Esophagus muscularis mucosa (tissue), 4 donors: ENCODE measurements at regions not wholly inside any gene's neighbourhood (a gene's known extent, or its start where the extent isn't known, plus 50 kb on each side); places are given as distances from the start of the nearest gene placed in this dataset.

Experiments
- DNase-seq: peaks from one replicate; pipeline ENCODE4 v3.0.0-alpha.2; 2017; ENCODE audit errors: extremely low spot score
- H3K27ac ChIP-seq, 4 donors: fragments of 200-600 bp; sonication (generic); replicated peaks in 1 of 4; 1 replicate in 3 of 4; 2 replicates in 1 of 4; pipeline ENCODE4 v1.5.1; 2016 to 2019; ENCODE audit warnings: mild to moderate bottlenecking in 1 of 4
- H3K27me3 ChIP-seq, 4 donors: fragments of 200-600 bp; sonication (generic); one replicate each; pipeline versions ENCODE4 v1.5.1 to v1.6.0; 2016 to 2019
- H3K36me3 ChIP-seq, 4 donors: fragments of 200-600 bp; sonication (generic); one replicate each; pipeline ENCODE4 v1.5.1; 2016 to 2019
- H3K4me1 ChIP-seq, 4 donors: fragments of 200-600 bp; sonication (generic); one replicate each; pipeline ENCODE4 v1.5.1; 2016 to 2019
- H3K4me3 ChIP-seq, 4 donors: fragments of 200-600 bp; sonication (generic); 1 replicate in 2 of 4; 2 replicates in 2 of 4; pipeline ENCODE4 v1.5.1; 2016 to 2019; ENCODE audit warnings: mild to moderate bottlenecking in 4 of 4, moderate library complexity in 1 of 4
- H3K9me3 ChIP-seq, 4 donors: fragments of 200-600 bp; sonication (generic); 1 replicate in 3 of 4; 2 replicates in 1 of 4; pipeline ENCODE4 v1.5.1; 2016 to 2019
- EP300 ChIP-seq: sonication (generic); formaldehyde crosslinking; IDR thresholded peaks from one replicate; pipeline ENCODE4 v1.6.1; 2017; ENCODE audit warnings: antibody characterized with exemption
- POLR2A ChIP-seq: fragments of 450-650 bp; IDR thresholded peaks from one replicate; pipeline ENCODE4 v1.6.1; 2017; ENCODE audit warnings: antibody characterized with exemption, moderate library complexity, mild to moderate bottlenecking, low read depth
- POLR2AphosphoS5 ChIP-seq, 2 donors: sonication (generic); formaldehyde crosslinking; IDR thresholded peaks; one replicate each; pipeline ENCODE4 v1.6.1; 2017; ENCODE audit warnings: antibody characterized with exemption in 2 of 2
- WGBS: methylation state at CpG from one replicate; pipeline ENCODE4 v1.1.5; 2018; 5-methylcytosine and 5-hydroxymethylcytosine counted together
- intact Hi-C: fragments of 100-400 bp; cut with DNase I; formaldehyde crosslinking; loops from one replicate; pipeline ENCODE4 v1.15.1; 2023
- TF ChIP-seq, protein P1 (sequence below), 3 experiments: fragments of 200-600 bp in 2 of 3; fragments of 450-650 bp in 1 of 3; sonication (generic) in 2 of 3; IDR thresholded peaks; one replicate each; pipeline ENCODE4 v1.5.1; 2017 to 2019; ENCODE audit warnings: antibody characterized with exemption in 3 of 3, mild to moderate bottlenecking in 2 of 3, moderate library complexity in 1 of 3

DNA sequence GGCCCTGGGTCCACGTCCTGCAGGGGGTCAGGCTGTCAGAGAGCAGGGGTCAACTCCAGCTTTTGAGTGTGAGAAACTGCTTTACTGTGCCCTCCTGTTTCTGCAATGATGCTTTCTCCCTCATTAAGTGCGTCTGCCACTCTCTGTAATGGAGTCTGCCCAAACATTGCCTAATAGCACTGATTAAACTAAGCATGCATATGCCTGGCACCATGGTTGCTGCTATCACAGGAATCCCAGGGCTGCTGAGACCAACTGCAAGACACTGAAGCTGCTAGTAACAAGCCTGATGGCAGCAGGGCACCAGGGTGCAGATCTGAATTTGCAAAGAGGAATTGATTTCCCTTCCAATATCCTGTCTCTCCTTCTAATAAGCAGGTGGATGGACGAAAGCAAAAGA lies 125.3 kb downstream of the SLC24A2 start:
- 76% methylated on average over 2 of the region's 3 CpGs for WGBS
- DNase-seq = no peak
- Histone ChIP-seq H3K9me3 (no peaks in the 10 kb centered on the region), H3K36me3 (no peaks in the 10 kb centered on the region), H3K27me3 (no peaks in the 10 kb centered on the region), H3K27ac (no peak overlapping the region), H3K4me3 (no peak overlapping the region), H3K4me1 (peaks cover 0 to 8% (median 7%) of the 10 kb centered on the region in 4 donors)
- intact Hi-C loops = no loop called here
- TF ChIP-seq POLR2AphosphoS5 (IDR thresholded peaks at IDR 0.05) = no peak

DNA sequence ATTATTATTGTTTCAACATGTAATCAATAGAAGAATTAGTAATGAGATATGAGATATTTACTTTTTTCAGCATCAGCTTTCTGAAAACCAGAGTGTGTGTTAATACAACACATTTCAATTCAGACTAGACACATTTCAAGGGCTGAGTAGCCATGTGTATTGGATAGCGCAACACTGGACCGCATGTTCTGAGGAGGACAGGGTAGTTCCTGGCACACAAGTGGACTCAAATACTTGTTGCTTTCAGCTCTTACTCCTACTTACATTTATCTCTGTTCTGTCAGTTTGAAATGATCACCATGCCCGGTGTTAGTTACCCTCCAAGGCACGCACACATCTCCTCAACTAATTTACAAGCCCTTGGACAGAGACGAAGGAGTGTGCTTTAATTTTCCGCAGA lies 126.6 kb downstream of the SLC24A2 start:
- Histone ChIP-seq H3K36me3 (no peaks in the 10 kb centered on the region), H3K9me3 (no peaks in the 10 kb centered on the region), H3K4me3 (no peak overlapping the region), H3K27me3 (no peaks in the 10 kb centered on the region), H3K4me1 (peaks cover 0 to 8% (median 7%) of the 10 kb centered on the region in 4 donors), H3K27ac (no peak overlapping the region)
- no peak for DNase-seq
- no peak for TF ChIP-seq EP300
- intact Hi-C loops = no loop called here
- 90% methylated on average over 6 of the region's 6 CpGs for WGBS

DNA sequence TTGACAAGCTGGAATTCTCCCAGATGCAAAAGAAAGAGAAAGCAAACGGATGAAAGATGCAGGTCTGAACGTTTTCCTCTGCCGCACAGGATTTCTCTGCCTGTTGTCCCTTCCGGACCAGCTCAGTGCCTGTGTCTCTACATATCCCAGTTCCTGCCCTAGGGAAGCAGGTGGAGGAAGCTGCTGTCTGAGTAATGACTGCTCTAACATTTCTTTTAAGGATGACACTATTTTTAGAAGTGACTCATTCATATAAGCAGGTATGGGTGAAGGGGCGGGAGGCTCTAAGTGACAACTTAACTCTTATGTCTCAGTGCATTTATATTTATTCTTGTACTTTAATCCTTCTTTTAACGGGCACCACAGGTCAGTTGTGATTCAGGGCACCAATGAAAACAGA lies 128.8 kb downstream of the SLC24A2 start:
- no peak for DNase-seq
- no peaks in the 10 kb centered on the region for H3K36me3 ChIP-seq
- H3K4me3 ChIP-seq = no peak overlapping the region
- H3K4me1 ChIP-seq = peaks cover 0 to 8% (median 7%) of the 10 kb centered on the region in 4 donors
- no peaks in the 10 kb centered on the region for H3K9me3 ChIP-seq
- intact Hi-C loops = no loop called here
- no peaks in the 10 kb centered on the region for H3K27me3 ChIP-seq
- WGBS = 26% methylated on average over 6 of the region's 6 CpGs
- TF ChIP-seq, protein P1, sequence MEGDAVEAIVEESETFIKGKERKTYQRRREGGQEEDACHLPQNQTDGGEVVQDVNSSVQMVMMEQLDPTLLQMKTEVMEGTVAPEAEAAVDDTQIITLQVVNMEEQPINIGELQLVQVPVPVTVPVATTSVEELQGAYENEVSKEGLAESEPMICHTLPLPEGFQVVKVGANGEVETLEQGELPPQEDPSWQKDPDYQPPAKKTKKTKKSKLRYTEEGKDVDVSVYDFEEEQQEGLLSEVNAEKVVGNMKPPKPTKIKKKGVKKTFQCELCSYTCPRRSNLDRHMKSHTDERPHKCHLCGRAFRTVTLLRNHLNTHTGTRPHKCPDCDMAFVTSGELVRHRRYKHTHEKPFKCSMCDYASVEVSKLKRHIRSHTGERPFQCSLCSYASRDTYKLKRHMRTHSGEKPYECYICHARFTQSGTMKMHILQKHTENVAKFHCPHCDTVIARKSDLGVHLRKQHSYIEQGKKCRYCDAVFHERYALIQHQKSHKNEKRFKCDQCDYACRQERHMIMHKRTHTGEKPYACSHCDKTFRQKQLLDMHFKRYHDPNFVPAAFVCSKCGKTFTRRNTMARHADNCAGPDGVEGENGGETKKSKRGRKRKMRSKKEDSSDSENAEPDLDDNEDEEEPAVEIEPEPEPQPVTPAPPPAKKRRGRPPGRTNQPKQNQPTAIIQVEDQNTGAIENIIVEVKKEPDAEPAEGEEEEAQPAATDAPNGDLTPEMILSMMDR (IDR thresholded peaks at IDR 0.05) = no peak
- no peak for TF ChIP-seq POLR2AphosphoS5 (IDR thresholded peaks at IDR 0.05)
- no peak overlapping the region for H3K27ac ChIP-seq

DNA sequence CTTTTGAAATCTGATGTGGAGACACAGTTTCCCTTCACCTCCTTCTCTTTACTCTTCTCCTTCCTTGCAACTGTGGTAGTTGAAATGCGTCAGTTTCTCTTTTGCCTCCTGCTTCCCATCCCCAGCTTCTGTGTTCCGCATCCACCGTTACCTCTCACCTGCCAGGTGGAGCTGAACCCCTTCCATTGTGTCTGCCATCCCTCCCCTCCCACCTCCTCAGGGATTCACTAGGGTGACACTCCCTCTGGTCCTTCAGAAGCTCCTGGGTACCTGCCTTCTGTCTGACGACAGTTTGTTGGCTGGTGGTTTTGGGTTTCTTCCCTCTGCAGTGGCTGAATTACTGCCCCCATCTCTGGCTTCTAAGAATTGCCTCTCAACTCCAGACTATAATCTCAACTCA lies 132.1 kb downstream of the SLC24A2 start:
- Histone ChIP-seq H3K4me3 (no peak overlapping the region), H3K27ac (no peak overlapping the region), H3K4me1 (peaks cover 0 to 8% (median 7%) of the 10 kb centered on the region in 4 donors), H3K9me3 (no peaks in the 10 kb centered on the region), H3K27me3 (no peaks in the 10 kb centered on the region), H3K36me3 (no peaks in the 10 kb centered on the region)
- intact Hi-C loops = no loop called here
- no peak for DNase-seq
- TF ChIP-seq POLR2AphosphoS5 (IDR thresholded peaks at IDR 0.05) = no peak
- no peak for TF ChIP-seq EP300
- TF ChIP-seq, protein P1 (IDR thresholded peaks at IDR 0.05) = no peak
- TF ChIP-seq POLR2A = no peak
- 72% methylated on average over 4 of the region's 4 CpGs for WGBS

DNA sequence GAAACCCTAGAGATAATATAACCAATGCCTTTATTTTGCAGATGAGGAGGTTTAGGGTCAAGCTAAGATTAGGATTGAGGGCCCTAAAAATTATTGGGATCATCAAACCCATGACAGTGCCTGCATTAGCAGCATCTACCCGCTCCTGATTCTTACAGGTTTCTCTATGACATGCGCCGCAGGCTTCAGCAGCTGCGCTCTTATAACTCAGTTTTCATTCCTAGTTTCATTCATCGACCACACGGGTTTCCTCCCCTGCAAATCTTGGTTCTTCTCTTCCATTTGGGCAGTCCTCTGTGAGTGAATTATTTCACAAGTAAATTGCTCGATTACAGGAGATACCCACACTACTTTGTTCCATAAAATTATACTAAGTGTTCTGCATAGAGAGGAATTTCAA lies 137.2 kb downstream of the SLC24A2 start:
- no peaks in the 10 kb centered on the region for H3K36me3 ChIP-seq
- WGBS = 94% methylated on average over 7 of the region's 7 CpGs
- no peak overlapping the region for H3K4me3 ChIP-seq
- H3K4me1 ChIP-seq = no peaks in the 10 kb centered on the region
- intact Hi-C loops = no loop called here
- H3K9me3 ChIP-seq = no peaks in the 10 kb centered on the region
- no peak overlapping the region for H3K27ac ChIP-seq
- DNase-seq = no peak
- no peak for TF ChIP-seq POLR2A
- TF ChIP-seq POLR2AphosphoS5 (IDR thresholded peaks at IDR 0.05) = no peak
- TF ChIP-seq EP300 = no peak
- TF ChIP-seq, protein P1 (IDR thresholded peaks at IDR 0.05) = no peak
- H3K27me3 ChIP-seq = no peaks in the 10 kb centered on the region

DNA sequence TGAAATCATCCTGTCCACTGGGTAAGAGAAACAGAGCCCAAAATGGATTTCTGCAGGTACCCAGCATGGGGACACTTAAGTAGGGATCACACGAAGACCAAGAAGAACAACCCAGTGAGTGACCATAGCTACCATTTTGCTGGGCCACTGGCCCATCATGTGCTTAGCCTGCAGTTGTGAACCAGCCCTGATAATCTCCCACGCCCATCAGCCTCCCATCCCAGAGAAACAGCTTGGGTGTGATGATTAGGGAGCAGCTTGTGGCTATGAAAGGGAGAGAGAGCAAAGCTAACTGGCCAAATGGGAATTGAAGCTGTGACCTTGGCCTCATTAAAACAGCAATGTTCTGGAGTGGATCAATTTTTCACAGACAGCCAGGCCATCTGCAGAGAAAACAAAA lies 138.5 kb downstream of the SLC24A2 start:
- intact Hi-C loops = no loop called here
- Histone ChIP-seq H3K4me1 (no peaks in the 10 kb centered on the region), H3K27me3 (no peaks in the 10 kb centered on the region), H3K4me3 (no peak overlapping the region), H3K27ac (no peak overlapping the region), H3K9me3 (no peaks in the 10 kb centered on the region), H3K36me3 (no peaks in the 10 kb centered on the region)
- no peak for DNase-seq
- WGBS = 83% methylated on average over 2 of the region's 2 CpGs
- TF ChIP-seq, protein P1 (IDR thresholded peaks at IDR 0.05) = no peak
- TF ChIP-seq POLR2A (no peak), EP300 (no peak), POLR2AphosphoS5 (IDR thresholded peaks at IDR 0.05) (no peak)
